Embryonic facial prominence (tissue), 1 donor: ENCODE measurements at regions not wholly inside any gene's neighbourhood (a gene's known extent, or its start where the extent isn't known, plus 50 kb on each side); places are given as distances from the start of the nearest gene placed in this dataset.
"Not testable (repeated sequence)": the region's sequence is repeated elsewhere in the genome, so short reads cannot be mapped to it uniquely, and the experiment has no call there.

Experiments
- DNase-seq: peaks from one replicate; pipeline ENCODE4 v3.0.0-alpha.2; 2016; ENCODE audit errors: extremely low spot score

DNA sequence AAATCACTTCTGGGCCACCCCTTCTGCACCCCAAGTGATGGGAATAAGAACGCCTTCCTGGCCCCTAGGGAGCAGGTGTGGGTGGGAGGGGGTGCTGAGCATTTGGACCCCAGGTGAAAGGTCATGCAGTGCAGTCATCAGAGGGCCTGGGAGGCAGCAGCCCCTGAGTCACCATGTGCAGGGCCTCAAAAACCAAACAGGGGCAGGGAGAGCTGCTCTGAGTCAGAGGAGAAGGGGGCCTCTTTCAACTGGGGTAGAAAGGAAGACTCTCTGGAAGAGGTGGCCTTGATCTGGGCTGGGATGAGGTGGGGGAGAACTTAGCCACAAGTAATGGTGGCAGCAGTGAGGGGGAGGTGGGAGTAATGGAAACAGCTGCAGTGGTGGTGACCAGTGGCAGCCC lies 164.3 kb downstream of the BUB3 start:
- DNase-seq, result no peak

DNA sequence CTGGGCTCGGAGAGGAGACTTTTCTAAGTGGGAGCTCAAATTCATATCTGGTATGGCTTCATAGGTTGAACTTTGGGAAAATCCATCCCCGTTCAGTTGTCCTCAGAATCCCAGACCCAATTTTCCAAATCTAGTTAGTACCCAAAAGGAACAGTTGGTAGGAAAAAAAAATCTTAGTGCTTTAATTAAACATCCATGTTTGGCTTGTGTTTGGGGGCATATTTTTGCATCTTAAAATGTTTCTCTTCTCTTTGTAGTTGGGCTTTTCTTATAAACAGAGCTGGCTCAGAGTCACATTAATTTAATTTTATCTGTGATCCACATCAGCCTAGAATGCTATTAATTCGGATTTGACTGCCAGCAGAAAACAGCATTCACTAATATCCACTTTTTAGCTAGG lies 165.9 kb downstream of the BUB3 start:
- no peak for DNase-seq

DNA sequence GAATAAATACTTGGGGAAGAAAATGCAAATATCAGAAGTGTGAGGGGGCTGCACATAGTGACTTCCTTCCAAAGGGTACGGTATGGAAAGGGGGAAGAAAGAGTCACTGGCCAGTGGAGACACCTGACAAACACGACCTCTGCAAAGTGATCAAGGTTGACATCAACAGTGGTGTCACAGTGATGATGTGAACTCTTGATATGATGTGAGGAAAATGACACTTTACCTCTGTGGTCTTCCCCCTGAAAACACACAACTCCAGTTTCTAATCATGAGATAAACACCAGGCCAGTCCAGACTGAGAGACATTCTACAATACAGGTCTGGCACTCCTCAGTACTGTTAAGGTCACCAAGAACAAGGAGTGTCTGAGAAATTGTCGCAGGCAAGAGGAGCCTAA lies 169.7 kb downstream of the BUB3 start:
- no peak for DNase-seq

DNA sequence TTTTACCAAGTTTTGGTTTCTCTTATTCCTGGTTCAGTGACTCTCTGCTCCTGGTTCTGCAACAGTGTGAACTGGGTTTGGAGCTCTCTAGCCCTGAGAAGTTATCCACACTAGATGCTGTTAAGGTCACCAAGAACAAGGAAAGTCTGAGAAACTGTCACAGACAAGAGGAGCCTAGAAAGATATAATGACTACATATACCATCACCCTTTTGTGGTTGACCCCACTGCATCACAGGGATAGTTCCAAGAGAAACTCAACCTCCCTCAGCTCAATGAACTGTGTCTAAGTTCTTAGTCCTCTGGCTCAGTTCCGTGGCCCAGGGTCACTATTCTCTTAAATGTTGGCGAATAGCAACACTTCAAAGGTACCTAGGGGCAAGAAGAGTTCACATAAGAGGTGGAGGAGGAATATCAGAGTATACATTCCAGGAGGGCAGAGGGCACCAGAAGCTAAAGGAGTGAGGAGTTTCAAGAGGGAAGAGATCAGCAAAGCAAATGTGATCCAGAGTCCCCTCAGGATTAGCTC lies 171.5 kb downstream of the BUB3 start:
- no peak for DNase-seq

DNA sequence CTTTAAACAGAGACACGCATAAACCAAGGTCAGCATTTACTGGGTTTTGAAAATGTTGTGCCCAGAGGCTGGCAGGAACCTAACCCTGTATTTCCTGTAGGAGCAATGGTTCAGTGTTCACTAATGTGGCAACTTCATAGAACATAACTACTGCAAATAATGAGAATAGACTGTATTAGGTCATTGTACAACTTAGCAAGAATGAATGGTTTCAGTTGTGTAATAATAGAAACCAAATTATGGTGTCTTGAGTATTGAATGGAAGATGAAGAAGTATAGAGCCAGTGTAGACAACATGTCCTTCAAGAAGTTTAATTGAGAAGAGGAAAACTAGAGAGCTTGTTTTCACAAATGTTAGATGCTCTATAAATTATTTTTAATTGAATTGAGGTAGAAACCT lies 172.5 kb downstream of the BUB3 start:
- DNase-seq, result no peak

DNA sequence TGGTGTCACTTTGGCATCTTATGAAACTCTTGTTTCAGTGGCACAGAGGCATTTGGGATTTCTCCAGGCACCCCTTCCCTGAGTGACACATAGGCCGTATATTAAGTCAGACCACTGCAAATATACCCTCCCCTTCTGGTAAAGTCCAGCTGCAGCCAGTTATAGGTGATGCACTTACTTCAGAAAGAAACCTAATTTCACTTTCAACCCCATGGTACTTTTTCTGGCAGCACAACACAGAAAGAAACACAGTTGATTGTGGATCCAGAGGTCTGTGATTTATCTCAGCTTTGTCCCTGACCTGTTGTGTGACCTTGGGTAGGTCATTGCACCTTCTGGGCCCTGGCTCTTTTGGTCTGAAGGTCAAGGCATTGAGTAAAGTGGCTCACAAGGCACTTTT lies 173.2 kb downstream of the BUB3 start:
- DNase-seq, result no peak

DNA sequence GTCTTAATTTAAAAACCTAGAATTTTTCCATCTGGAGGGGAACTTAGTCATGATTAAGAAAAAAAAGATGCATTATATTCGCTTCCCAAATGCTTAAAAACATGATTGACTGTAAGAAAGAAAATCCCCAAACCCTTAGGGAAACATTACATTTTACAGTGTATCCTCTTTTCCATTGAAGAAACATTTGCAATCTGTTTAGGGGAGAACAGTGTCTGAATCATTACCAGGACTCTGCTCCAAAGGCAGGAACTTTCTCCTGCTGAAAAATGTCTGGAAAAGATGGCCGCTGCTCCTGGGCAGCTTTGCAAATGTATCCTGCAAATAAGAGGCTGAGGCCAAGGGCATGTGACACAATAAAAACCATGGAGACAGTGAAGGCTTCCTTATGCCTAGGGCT lies 173.7 kb downstream of the BUB3 start:
- DNase-seq, result no peak

DNA sequence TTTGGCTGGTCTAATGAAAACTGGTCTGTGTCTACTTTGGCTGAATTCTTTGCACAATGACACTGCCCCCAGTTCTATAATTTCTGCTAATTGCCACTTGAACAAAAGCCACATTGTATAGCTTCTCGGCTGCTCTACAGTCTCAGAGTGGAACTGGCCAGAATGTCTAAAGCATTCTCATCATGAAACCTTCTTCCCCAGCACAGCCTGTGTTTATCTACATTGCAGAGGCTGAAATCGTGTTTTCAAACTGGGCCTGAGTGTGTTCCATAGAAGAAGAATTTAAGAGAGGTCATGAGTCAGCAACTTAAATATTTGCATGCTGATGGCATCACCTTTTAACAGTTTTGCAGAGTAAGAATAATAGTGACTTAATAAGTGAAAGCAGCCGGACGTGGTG lies 177.2 kb downstream of the BUB3 start:
- DNase-seq, result no peak

DNA sequence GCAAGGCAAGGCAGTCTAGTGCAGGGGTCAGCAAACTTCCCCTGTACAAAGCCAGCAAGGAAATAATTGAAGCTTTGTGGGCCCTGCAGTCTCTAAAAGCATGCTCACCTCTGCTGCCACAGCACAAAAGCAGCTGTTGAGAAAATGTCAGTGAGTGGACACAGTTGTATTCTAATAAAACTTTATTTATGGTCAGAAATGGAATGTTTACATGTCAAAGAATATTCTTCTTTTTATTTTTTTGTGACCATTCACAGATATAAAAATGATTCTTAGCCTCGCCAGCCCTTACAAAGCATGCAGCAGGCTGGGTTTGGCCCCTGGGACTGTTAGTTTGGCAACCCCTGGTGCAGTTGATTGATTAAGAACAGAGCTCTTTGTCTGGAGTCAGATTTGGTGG lies 192.4 kb downstream of the BUB3 start:
- no peak for DNase-seq

DNA sequence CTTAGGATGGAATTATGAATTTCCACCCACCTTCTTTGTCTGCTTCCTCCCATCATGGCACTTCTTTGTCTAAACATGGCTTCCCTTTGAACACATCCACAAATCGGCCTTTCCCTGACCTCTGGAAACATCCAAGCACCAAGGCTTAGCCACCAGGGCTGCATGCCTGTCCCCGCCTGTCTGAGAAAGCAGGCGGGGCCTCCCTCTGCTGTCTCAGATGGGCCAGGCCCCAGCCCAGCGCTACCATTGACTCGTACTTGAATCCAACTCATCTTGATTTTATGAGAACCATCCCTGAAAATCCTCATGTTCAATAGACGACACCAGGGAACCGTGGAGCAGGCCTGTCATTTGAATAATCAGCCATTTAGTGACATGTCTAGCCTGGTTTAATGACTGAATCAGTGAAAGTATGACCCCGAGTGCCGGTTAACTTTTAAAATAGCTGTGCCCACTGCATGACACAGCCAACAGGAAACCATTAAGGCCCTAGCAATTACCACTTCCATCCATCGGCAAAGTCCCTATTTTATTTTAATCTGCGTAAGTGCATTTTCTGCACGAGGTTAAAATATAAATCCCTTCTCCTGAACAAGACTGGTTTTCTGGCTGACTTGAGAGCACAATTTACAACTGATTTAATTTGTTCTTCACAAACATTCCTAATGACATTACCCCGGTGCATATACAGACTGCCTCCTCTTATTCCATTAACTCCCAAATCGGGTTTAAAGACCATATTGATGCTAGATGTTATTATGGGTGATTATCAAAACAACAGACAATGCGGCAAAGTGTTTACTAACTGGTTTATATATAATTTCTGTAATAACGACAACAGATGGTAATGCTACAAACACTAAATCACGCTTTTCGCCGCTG lies 194.7 kb downstream of the BUB3 start:
- no peak for DNase-seq

DNA sequence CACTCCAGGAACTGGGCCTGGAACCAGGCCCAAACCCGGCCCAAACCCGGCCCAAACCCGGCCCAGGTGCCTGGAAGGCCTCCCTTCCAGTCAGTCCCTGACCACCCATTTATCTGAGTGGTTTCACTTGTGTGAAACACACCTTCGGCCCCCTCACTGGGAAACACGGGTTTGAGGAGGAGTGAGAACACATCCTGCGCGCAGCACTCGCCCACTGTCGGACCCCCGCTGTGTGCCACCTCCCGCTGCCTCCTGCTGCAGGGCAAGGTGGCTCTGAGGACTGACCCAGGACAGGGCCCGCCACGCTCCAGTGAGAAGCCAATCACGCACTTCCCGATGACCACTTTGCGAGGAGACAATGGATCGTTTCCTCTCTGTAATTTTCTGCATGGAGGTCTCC lies 197.5 kb downstream of the BUB3 start:
- no peak for DNase-seq

DNA sequence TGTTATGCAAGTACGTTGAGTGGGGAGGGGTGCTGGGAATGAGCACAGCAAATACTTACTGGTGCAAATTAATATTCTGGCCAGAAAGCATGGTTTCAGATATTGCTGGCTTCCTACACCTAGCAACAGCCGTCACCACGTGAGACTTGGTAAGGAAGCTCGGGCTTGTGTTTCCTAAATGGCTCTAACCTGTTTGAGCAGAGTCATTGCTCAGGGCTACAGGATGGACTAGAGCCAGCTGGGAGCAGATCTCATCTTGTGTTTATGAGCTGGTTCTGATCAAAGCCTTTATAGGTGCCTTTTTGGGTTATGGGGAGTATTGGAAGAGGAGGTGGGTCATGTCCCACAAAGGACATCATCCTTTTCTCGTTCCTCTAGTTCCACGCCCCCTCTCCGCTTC lies 200.3 kb downstream of the BUB3 start:
- no peak for DNase-seq

DNA sequence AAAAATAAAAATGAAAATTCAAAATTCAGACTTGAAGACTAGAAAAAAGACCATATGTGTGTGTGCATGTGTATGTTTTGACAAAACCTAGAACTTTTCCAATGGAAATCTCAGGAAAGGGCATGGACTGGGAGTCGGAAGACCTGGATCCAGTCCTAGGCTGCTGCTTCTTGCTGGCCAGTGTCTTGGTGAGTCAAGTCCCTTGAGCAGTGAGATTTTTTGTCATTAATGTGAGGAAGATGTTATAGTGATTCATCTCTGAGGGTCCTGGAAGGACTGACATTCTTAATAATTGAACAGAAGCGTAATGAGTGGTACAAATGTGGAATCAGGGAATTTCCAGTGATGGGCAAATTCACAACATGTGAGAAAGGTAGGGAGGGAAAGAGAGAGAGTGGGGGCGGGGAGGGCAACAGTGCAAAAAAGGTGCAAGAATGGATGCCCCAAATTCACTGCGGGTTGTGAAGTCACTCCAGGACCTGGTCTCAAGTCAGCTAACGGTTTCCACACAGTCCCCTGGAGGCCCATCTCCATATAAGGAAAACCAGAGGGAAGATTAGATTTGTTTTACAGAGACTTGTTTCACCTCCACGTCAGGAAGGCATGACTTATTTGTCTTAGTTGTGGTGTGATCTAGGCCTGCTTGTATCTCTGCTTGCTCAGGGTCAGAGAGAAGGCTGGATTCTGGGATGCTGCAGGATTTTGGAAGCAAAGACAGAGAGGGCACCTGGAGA lies 201.7 kb downstream of the BUB3 start:
- no peak for DNase-seq

DNA sequence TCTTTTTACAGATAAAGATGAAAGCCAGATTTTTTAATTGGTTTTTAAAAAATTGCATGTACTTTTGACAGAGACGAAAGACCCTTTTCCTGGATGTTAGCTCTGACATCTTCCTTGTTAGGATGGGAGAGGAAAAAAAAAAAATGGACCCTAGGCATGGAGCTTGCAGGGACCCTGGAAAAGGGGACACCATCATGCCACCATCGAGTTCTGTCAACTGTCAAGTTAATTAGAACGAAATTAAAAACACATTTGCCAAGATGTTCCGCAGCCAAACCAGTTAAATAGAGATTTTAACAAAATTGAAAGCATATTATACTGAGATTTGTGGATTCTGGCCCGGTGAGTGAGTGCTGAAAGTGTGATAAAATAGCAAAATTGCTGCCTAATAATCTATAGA lies 202.6 kb downstream of the BUB3 start:
- no peak for DNase-seq

DNA sequence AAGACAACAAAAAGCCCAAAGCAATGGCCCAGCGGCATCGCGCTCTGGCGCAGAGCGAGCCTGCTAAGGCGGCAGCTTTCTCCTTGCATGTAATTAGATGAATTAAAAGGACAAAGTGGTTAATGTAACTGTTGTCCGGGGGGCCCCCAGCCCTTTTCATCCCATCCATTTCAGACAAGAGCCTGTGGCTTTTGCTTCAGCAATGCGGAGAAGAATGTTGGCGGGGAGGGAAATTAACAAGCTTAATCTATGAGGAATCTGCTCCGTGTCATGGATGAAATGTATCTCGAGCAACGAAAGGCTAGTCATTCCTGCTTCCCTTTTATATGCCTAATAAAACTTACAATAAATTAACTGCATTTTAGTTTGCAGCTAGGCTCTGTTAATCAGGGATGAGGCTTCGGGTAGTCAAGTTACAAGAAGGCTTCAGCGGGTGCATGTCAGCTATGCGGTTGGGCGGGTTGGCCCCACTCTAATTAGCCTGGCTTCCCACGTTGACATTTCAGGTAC lies 203.3 kb downstream of the BUB3 start:
- no peak for DNase-seq

DNA sequence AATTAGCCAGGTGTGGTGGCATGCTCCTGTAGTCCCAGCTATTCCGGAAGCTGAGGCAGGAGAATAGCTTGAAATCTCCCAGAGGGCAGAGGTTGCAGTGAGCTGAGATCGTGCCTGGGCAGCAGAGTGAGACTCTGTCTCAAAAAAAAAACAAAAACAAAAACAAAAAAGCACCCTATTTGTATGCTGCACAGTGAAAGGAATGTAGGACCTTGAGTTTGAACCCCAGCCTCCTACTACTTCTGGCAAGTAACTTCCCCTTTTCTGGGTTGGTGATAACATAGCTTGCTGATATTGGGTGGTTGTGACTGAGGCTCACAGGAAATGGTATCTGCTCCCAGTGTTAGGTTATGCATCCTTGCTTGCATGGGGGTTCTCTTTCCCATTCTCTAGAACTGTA lies 205.3 kb downstream of the BUB3 start:
- no peak for DNase-seq

DNA sequence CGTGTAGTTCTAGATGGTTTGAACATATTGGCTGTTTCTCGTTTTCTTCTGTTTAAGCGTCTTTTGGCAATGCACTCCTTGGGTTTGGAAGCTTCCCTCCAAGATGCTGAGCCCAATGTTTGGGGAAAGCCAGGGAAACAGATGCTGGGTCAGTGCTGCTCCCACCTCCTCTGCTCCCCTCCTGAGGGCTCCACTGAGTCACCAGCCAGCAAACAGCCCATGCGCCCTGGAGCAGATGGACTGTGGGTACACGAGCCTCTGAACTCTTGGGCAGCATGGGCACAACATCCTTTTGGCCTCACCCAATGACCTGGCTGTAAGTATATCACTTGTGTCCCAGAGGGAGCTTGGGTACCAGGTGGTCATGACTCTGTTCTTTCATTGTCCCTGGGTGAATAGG lies 207.6 kb downstream of the BUB3 start:
- DNase-seq, result no peak

DNA sequence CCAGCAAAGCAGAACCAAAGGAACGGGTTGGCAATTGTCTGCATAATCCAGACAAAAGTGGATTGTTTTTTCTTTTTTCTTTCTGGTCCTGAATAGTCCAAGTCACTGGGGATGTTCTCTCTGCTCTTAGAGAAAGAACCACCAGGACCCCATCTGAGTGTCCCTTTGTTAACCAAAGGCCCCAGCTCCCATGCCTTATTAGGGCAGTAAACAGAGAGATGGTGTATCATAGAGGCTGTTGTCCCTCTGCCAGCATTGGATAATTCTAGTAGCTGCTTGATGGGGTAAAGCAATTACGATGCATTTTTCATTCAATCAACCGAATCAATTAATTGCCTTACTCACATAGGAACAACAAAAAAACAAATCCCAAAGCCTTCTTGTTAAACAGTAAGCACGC lies 213.0 kb downstream of the BUB3 start:
- DNase-seq, result no peak

DNA sequence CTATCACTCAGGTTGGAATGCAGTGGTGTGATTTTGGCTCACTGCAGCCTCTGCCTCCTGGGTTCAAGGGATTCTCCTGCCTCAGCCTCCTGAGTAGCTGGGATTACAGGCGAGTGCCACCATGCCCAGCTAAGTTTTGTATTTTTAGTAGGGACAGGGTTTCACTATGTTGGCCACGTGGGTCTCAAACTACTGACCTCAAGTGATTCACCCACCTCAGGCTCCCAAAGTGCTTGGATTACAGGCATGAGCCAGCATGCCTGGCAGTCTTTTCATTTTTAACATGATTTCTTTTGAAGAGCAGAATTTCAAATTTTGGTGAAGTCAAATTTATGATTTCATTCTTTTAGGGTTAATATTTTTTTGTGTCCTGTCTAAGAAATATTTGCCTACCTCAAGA lies 217.4 kb downstream of the BUB3 start:
- not testable (repeated sequence) for DNase-seq

DNA sequence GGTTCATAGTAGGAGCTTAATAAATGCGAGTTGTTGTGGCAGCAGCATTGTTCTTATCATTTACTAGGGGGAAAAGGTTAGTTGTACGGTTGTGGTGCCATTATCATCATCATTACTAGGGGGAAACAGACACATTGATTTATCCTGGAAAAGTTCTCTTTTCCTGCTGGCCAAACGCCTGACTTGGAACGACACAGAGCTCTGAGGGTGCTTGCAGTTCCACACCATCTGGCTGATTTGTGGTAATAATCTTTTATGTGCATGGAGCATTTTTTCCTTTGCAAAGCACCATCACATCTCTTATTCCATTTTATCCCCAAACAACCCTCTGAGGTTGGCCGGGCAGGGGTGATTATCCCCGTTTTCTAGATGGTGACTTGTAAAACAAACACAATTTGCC lies 219.4 kb downstream of the BUB3 start:
- DNase-seq, result no peak

DNA sequence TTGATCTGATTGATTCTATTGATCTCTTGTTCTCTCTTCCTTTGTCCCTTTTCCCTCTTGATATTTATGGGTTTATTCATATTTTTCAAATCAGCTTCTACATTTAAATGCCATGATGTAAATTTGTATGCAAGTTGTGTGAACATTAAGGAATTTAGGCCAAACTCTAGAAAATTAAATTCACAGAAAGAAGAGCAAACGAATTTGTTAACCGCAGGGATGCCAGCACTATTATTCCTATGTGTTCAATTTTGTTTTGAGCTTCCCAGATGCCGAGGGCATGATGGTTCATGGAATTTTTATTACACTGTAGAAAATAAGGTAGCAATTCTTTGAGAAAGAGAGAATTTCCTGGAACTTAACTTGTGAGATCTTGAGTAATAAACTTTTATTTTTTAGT lies 220.9 kb downstream of the BUB3 start:
- DNase-seq, result no peak

DNA sequence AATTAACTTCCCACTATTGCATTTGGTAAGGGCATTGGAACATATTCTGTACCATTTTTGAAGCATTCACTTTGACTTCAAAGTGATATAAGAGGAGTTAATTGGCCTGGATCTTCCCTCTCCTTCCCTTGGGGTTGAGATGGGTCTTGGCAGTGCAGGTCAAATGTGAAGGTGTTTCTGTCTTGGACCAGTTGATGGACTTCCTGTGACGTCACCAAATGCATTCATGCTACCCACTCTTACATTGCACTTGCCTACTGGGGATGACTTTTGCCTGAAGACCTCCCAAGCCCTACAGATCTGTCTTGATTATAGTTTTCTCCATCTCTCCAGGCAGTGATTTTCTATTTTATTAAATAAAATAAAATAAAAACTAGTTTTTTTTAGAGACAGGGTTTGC lies 221.5 kb downstream of the BUB3 start:
- DNase-seq, result no peak

DNA sequence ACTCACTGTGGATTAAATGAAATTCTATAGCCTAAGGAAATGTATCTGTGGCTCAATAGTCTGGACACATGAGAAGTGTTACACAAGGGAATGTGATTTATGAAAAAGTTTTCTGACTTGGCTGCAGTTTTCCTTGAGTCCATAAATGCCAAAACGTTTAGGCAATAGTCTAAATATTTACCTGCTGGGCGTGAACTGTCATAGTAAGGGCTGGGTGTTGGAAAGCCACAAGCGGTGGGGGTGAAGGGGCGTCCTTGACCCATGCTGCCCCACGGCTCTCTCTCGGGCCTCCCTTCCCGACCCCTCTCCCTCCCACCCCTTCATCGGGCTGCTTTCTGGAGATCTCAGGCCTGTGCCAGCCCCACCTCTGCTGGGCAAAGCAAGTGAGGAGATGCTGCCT lies 223.7 kb downstream of the BUB3 start:
- DNase-seq, result no peak
